ENCODE measurements at regions not wholly inside any gene's neighbourhood (a gene's known extent, or its start where the extent isn't known, plus 50 kb on each side); places are given as distances from the start of the nearest gene placed in this dataset.

DNA sequence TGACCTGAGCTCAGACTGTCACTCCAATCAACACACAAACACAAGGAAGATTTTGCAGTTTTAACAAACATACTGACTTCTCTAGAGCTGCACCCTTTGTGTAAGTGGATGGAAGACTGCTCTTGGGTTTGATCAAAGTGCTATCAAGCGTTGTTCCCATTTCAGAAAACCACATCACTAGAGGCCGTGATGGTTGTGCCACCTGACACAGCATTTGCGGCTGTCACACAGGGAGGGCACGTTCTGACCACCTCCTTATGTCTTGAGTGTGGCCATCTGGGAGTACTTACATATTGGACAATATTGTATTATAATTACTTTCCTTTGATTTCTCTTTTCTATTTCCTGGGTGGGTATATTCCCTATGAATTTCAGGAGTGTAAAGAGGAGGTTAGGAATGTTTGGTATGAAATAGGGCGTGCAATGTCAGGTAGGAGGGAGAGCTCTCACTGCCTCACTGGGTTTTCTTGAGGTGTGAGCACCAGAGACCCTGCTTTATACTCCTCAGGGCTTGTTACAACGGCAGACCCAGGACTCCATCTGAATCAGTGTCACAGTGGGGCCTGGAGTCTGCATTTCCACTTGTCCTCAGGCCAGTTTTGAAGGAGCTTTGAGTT, 74.3 kb downstream of the SYNE3 start:
- DNase-seq (ENCODE audit: low read depth in 2 of 2), result no peak

DNA sequence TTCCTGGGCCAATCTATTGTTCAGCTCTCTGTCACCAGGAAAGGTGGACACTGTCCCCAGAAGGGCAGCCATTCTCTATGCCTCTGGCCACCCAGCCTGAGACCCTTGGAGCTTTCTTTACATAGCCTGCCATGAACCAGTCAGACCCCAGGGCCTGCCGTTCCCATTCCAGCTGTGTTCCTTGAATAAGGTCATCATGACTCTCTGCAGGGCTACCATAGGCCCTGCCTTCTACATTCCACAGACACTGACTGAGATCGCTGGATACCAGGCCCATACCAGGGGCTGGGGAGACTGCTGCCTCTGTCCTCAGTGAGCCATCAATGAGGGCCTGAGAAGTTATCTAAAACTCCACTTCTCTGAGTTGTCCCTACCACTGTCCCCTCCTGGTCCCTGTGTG, 75.5 kb downstream of the SYNE3 start:
- DNase-seq (ENCODE audit: low read depth in 2 of 2), result no peak

- no peak for DNase-seq (ENCODE audit: low read depth in 2 of 2)
Measured at GRCh38 chr14:95440496-95440895, 76.0 kb downstream of the SYNE3 start.

- no peak for DNase-seq (ENCODE audit: low read depth in 2 of 2)
Measured at GRCh38 chr14:95439881-95440280, 76.6 kb downstream of the SYNE3 start.

DNA sequence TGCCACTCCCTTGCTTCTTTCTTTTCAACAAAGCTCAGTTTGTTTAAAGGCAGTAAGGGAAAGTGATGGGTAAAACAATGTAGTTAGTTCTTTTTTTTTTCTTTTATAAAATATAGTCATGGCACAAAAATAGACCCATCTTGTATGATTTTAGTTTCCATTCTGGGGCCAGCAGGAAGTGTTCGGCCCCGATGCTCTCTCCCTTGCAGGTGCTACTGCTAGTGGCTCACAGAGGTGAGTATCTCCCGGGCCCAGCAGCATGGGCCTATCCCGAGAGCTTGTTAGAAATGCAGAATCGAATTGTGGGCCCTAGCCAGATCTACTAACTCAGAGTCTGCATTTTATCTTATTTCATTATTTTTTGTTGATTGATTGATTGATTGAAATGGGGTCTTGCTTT, 78.7 kb downstream of the SYNE3 start:
- no peak for DNase-seq (ENCODE audit: low read depth in 2 of 2)

- no peak for DNase-seq (ENCODE audit: low read depth in 2 of 2)
Measured at GRCh38 chr14:95436354-95436753, 80.1 kb downstream of the SYNE3 start.

DNA sequence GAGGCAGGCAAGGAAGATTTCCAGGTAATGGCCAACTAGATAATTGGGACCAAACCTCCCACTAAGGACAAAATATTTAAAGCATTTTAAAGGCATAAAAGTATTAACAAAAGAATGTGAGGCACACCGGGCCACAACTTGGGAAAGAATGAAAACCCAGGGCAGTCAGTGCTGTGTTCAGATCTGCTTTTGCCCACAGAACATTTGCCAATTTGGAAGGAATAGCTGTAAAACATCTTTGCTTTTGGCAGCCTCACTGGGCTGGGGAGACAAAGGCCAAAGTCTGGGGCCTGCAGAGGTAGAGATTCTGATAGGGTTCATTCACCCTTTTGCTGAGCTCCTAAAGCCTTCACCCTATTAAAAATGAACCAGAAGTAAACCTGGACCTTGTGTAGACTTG, 82.3 kb downstream of the SYNE3 start:
- DNase-seq (ENCODE audit: low read depth in 2 of 2), result no peak

- DNase-seq (ENCODE audit: low read depth in 2 of 2), result no peak
Measured at GRCh38 chr14:95433094-95433478, 83.4 kb downstream of the SYNE3 start.

DNA sequence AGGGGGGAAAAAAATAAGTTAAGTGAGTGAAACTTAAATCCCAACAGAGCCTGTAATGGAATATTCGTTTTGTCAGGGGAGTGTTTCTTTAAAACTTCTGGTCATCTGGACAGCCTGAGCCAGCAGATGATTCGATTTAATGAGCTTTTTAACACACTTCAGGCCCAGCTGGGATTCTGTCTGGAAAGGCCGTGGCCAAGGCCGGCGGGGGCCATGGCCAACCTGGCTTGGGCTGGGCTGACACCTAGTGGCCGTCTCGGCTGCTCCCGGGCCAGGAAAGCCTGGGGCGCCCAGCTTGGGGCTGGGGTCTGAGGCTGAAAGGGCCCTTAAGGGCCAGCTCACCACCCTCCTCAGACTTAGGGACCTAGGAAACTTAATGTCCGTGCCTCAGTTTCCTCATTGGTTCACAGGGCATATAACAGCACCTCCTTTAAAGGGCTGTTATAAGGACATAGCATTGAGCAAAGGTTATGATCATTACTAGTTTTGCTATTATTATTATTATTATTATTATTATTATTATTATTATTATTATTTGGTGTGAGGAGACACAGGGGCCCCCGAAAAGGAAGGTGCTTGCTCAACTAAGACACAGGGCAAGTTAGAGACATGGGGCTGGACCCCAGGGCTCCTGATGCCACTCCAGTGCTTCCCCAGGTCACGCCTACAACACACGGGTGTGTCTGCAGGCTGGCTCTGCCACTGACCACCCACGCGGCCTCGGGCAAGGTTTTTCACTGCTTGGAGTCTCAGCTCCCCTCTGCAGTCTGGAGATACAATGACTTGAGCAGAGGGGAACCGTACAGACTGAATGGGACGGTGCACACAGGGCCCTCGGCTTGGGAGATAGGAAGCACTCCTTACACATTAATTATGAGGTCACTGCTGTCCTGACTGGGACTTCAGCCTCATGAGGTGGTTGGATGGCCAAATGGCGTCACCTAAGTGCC, 84.0 kb downstream of the SYNE3 start:
- no peak for DNase-seq (ENCODE audit: low read depth in 2 of 2)

DNA sequence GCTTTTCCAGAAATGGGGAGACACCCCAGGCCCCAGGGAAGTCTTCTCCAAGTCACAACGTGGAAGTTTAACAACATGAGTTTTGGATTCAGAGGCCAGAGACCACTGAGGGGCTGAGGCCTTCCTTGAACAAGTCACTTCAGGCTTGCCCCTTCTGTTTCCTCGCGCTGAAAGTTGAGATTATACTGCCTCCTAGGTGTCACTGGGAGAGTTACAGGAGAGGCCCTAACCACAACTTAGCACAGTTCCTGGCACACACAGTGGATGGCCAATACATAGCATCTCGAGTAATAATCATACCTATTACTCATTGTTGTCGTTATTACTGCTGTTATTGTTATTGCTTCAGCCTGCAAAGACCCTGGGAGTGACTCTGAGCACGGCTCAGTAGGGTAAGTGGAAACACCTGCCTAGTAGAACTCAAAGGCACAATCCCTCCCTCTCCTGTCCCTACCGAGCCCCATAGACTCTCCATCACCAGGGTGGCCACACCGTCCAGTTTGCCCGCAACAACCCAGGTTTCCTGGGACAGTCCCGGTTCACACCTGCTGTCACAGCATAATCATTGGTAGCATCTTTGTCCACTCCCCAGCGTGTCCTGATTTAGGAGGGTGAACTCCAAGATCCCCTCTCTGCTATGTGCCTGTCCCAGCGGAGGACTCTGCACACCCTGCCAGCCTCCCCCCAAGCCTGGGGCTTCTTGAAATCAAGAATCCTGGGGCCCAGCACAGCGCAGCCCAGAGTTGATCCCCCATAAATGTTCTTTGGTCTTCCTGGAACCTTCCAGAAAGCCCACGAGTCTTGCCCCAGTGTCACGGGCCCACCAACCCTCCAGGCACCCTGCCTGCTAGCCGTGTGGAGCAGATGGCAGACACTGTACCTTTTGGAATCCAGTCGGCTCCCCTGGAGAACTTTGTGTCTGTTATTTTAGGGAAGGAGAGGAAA, 85.0 kb downstream of the SYNE3 start:
- no peak for DNase-seq (ENCODE audit: low read depth in 2 of 2)

DNA sequence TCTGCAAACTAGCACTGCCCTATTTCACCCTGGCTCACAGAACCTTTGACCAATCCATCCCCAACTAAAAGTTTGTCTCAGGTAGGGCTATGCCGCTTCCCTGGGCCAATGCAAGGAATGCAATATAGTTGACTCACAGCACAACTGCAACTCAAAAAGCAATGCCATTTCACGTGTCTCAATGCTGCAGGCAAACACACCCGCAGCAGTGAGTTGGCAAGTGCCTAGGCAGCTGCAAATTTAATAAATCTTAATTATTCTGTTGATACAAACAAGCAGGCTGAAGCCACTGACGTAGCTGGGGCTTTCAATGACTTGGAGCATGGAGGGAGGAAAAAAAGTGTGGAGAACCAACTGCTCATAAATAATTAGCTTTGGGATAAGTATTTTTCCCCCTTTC, 87.9 kb downstream of the SYNE3 start:
- no peak for DNase-seq (ENCODE audit: low read depth in 2 of 2)

DNA sequence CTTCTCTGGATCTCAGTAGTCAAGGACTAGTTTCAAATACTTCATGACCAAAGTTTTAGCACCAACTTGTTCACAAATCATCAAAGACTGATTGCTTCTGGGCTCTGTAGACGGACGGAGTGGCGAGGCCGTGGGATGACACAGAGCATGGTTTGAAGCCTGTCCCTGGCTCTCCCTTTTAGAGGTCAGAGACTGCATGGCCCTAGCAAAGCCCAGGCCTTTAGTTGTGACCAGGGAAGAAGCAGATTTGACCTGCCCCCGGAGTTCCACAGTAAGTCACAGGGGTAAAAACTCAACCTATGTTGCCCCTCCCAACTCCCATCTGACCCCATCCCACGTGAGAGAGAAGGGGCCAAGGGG, 90.4 kb downstream of the SYNE3 start:
- no peak for DNase-seq (ENCODE audit: low read depth in 2 of 2)

- no peak for DNase-seq (ENCODE audit: low read depth in 2 of 2)
Measured at GRCh38 chr14:95425369-95426115, 90.9 kb downstream of the SYNE3 start.

DNA sequence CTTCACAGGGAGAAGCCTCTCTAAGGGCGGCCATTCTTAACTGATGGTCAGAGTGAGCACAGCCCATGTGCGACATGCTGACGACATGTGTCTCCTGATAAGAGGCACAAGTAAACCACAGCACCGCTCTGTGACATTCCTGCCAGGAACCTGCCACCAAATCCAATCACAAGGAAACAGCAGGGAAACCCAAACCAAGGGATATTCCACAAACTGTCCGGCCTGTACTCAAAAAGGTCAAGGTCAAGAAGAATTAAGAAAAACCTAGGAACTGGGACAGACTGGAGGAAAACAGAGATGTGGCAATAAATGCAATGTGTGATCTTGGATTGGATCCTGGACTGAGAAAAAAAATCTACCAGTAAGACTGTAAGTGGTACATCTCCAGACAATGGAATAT, 91.9 kb downstream of the SYNE3 start:
- no peak for DNase-seq (ENCODE audit: low read depth in 2 of 2)

DNA sequence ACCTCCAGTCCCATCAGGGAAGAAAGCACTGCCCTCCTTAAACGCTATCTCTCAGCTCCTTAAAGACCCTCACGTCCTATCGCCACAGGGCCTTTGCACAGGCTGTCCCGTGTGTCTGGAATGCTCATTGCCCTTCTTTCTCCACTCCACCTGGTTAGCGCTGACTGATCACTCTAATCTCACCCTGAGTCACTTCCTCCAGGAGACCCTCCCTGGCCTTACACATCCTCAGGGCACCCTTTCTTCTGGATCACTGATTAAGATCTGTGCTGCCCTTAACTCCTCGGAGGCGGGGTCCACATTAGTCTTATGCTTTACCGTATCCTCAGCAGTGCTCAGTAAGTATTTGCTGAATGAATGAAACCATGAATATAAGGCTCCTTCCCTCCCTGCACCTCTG, 94.7 kb downstream of the SYNE3 start:
- DNase-seq (ENCODE audit: low read depth in 2 of 2), result no peak

DNA sequence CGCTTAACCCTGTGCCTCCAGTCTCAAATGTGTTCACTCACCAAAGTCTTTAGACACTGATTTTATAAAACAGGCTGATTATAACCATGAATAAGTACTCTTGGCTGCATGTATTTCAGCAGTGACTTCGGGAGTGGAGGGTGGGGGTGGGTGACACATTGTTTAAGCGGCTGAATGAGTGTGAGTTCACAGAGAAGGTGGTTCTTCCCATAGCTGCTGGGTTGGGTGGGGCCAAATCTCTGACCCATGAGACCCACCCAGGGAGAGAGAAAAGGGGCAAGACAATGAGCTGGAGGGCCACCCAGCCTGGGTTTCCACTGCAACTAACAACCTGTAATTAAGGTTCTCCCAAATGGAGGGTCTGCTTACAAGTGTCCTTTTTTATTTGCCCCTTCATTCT, 96.4 kb downstream of the SYNE3 start:
- no peak for DNase-seq (ENCODE audit: low read depth in 2 of 2)

DNA sequence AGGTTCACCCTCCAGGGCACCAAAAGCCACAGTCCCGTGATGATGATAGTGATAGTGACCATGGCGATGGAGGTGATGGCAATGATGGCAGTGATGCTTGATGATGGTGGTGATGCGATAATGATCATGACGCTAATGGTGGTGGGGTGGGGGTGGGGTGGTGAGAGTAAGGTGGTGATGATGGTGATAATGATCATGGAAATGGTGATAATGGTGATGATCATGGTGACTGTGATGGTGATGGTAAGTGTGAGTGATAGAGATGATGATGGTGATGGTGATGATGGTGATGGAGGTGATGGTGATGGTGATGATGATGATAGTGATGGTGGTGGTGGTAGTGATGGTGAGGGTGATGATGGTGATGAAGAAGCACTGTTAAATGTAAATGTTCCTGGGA, 96.9 kb downstream of the SYNE3 start:
- DNase-seq (ENCODE audit: low read depth in 2 of 2), result no peak

DNA sequence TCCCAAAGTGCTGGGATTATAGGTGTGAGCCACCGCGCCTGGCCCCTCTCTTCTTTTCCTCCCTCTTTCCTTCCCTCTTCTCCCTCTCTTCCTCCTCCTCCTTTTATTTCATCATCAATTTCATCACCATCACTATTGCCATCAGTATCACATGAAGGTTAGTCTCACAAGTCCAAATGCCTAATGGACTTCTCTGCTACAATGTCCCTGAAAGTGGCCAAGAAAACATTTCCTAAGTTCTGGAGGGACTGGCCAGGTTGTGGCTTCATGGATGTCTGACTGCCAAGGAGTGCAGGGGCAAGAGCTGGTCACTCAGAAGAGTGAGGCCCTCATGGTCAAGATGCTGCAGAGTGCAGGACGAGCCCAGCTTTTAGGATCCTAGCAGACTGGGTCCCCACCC, 97.6 kb downstream of the SYNE3 start:
- DNase-seq (ENCODE audit: low read depth in 2 of 2), result no peak

- DNase-seq (ENCODE audit: low read depth in 2 of 2), result no peak
Measured at GRCh38 chr14:95417492-95417891, 97.8 kb upstream of the CLMN start.

GRCh38 chr14:95415993-95416392, 96.3 kb upstream of the CLMN start:
- no peak for DNase-seq (ENCODE audit: low read depth in 2 of 2)

All from activated CD4-positive, alpha-beta T cell treated with anti-CD3 and anti-CD28 coated beads for 24 hours (primary cell).